Peyer's patch (tissue), 4 donors: ENCODE measurements at regions not wholly inside any gene's neighbourhood (a gene's known extent, or its start where the extent isn't known, plus 50 kb on each side); places are given as distances from the start of the nearest gene placed in this dataset.

Experiments used
- DNase-seq, 3 donors: peaks; one replicate each; pipeline ENCODE4 v3.0.0-alpha.2; 2017 to 2019
- H3K27ac ChIP-seq, 4 donors: fragments of 200-600 bp; sonication (generic); one replicate each; pipeline ENCODE4 v1.5.1; 2016 to 2019
- H3K27me3 ChIP-seq, 2 donors: fragments of 200-600 bp; sonication (generic); one replicate each; pipeline ENCODE4 v1.5.1; 2019
- H3K36me3 ChIP-seq, 3 donors: fragments of 200-600 bp; sonication (generic); one replicate each; pipeline ENCODE4 v1.5.1; 2016 to 2019
- H3K4me1 ChIP-seq, 4 donors: fragments of 200-600 bp; sonication (generic); one replicate each; pipeline ENCODE4 v1.5.1; 2016 to 2019
- H3K4me3 ChIP-seq, 4 donors: fragments of 200-600 bp; sonication (generic); 1 replicate in 3 of 4; 2 replicates in 1 of 4; pipeline ENCODE4 v1.5.1; 2016 to 2019; ENCODE audit warnings: mild to moderate bottlenecking in 1 of 4
- H3K9me3 ChIP-seq, 4 donors: fragments of 200-600 bp; sonication (generic); one replicate each; pipeline ENCODE4 v1.5.1; 2016 to 2019; ENCODE audit warnings: mild to moderate bottlenecking in 1 of 4
- POLR2A ChIP-seq, 2 donors: fragments of 450-650 bp; IDR thresholded peaks; one replicate each; pipeline ENCODE4 v1.5.1; 2017; ENCODE audit warnings: antibody characterized with exemption in 2 of 2, mild to moderate bottlenecking in 2 of 2, moderate library complexity in 2 of 2
- TF ChIP-seq, protein P1 (sequence below), 6 experiments: fragments of 450-650 bp in 4 of 6; fragments of 200-600 bp in 2 of 6; sonication (generic) in 1 of 6; IDR thresholded peaks; one replicate each; pipeline ENCODE4 v1.5.1; 2017 to 2019; ENCODE audit warnings: antibody characterized with exemption in 6 of 6, mild to moderate bottlenecking in 3 of 6, moderate library complexity in 1 of 6

DNA sequence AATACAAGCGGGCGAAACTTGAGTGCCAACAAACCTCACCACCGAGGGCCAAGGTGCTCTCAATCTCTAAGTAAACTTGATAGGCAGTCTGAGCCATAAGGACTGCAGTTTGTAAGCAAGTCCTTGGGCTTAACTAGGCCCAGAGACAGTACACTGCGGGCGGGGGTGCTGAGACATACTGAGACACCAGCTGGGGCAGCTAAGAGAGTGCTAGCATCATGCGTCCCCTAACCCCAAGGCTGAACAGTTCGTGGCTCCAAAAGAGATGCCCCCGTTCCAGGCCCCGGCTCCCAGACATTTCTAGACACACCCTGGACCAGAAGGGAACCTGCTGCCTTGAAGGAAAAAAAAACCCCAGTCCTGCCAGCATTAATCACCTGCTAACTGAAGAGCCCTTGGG lies 126.8 kb upstream of the PRDX4 start:
- no peak overlapping the region for H3K4me3 ChIP-seq
- no peak overlapping the region for H3K27ac ChIP-seq
- no peak for DNase-seq
- H3K27me3 ChIP-seq = no peaks in the 10 kb centered on the region
- H3K36me3 ChIP-seq = no peaks in the 10 kb centered on the region
- H3K4me1 ChIP-seq = no peaks in the 10 kb centered on the region
- TF ChIP-seq, protein P1, sequence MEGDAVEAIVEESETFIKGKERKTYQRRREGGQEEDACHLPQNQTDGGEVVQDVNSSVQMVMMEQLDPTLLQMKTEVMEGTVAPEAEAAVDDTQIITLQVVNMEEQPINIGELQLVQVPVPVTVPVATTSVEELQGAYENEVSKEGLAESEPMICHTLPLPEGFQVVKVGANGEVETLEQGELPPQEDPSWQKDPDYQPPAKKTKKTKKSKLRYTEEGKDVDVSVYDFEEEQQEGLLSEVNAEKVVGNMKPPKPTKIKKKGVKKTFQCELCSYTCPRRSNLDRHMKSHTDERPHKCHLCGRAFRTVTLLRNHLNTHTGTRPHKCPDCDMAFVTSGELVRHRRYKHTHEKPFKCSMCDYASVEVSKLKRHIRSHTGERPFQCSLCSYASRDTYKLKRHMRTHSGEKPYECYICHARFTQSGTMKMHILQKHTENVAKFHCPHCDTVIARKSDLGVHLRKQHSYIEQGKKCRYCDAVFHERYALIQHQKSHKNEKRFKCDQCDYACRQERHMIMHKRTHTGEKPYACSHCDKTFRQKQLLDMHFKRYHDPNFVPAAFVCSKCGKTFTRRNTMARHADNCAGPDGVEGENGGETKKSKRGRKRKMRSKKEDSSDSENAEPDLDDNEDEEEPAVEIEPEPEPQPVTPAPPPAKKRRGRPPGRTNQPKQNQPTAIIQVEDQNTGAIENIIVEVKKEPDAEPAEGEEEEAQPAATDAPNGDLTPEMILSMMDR (IDR thresholded peaks at IDR 0.05) = no peak
- no peak for TF ChIP-seq POLR2A (IDR thresholded peaks at IDR 0.05)
- no peaks in the 10 kb centered on the region for H3K9me3 ChIP-seq

GRCh38 chrX:23548164-23548563 lies 119.1 kb upstream of the PRDX4 start:
- TF ChIP-seq, protein P1 (IDR thresholded peaks at IDR 0.05) = no peak
- TF ChIP-seq POLR2A (IDR thresholded peaks at IDR 0.05) = no peak
- Histone ChIP-seq H3K27ac (no peak overlapping the region), H3K9me3 (no peaks in the 10 kb centered on the region), H3K36me3 (no peaks in the 10 kb centered on the region), H3K4me1 (no peaks in the 10 kb centered on the region), H3K27me3 (no peaks in the 10 kb centered on the region), H3K4me3 (no peak overlapping the region)
- no peak for DNase-seq

DNA sequence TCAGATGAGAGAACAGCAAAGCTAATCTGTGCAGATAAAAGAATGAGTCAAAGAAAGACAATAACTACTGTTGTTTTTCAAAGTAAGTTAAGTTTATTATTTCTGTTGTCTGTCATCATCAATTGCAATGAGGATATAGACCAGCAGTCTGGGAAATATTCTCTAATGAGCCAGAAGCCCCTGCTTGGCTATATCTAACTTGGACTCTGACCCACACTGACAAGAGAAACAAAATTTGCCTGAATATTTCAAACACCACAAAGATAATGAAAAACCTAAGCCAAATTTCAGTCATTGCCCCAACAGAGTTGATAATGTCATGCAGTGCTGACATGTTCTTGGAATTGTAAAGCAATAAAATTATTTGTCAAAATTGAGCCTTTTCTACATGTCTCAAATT lies 115.0 kb upstream of the PRDX4 start:
- no peak overlapping the region for H3K4me3 ChIP-seq
- no peak overlapping the region for H3K27ac ChIP-seq
- no peak for TF ChIP-seq POLR2A (IDR thresholded peaks at IDR 0.05)
- TF ChIP-seq, protein P1 (IDR thresholded peaks at IDR 0.05) = no peak
- no peak for DNase-seq
- no peaks in the 10 kb centered on the region for H3K27me3 ChIP-seq
- no peaks in the 10 kb centered on the region for H3K4me1 ChIP-seq
- no peaks in the 10 kb centered on the region for H3K36me3 ChIP-seq
- H3K9me3 ChIP-seq = no peaks in the 10 kb centered on the region

GRCh38 chrX:23554304-23554703 lies 113.0 kb upstream of the PRDX4 start:
- TF ChIP-seq, protein P1 (IDR thresholded peaks at IDR 0.05) = peak in 4 of 6 experiments; percentile 7 to 52 (median 45)
- no peak for TF ChIP-seq POLR2A (IDR thresholded peaks at IDR 0.05)
- Histone ChIP-seq H3K9me3 (no peaks in the 10 kb centered on the region), H3K36me3 (no peaks in the 10 kb centered on the region), H3K4me1 (no peaks in the 10 kb centered on the region), H3K27ac (no peak overlapping the region), H3K27me3 (no peaks in the 10 kb centered on the region), H3K4me3 (no peak overlapping the region)
- DNase-seq = no peak

DNA sequence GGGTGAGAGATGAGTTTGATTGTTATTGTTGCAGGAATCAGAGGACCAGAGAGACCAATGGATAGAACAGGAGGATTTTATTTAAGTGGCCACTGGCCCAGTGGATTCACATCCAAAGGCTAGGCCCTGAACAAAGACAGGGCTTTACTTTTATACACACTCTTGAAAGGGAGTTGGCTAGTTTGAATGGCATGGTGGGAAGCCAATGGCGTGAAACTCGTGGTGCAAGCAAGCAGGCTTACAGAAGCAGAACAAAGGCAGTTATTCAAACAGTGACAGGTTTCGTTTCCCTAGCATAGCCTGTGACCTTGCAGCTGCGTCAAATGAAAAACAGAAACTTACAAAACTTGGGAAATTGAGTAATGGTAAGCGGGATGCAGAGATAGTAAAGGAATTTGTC lies 110.2 kb upstream of the PRDX4 start:
- Histone ChIP-seq H3K27me3 (no peaks in the 10 kb centered on the region), H3K36me3 (no peaks in the 10 kb centered on the region), H3K9me3 (no peaks in the 10 kb centered on the region), H3K4me1 (no peaks in the 10 kb centered on the region), H3K27ac (no peak overlapping the region), H3K4me3 (no peak overlapping the region)
- DNase-seq = no peak
- TF ChIP-seq POLR2A (IDR thresholded peaks at IDR 0.05) = no peak
- TF ChIP-seq, protein P1 (IDR thresholded peaks at IDR 0.05) = no peak

GRCh38 chrX:23559975-23560374 lies 107.3 kb upstream of the PRDX4 start:
- Histone ChIP-seq H3K27ac (no peak overlapping the region), H3K4me3 (no peak overlapping the region), H3K27me3 (no peaks in the 10 kb centered on the region), H3K36me3 (no peaks in the 10 kb centered on the region), H3K4me1 (no peaks in the 10 kb centered on the region), H3K9me3 (no peaks in the 10 kb centered on the region)
- DNase-seq = no peak
- TF ChIP-seq, protein P1 (IDR thresholded peaks at IDR 0.05) = no peak
- no peak for TF ChIP-seq POLR2A (IDR thresholded peaks at IDR 0.05)
